K562 (cell line): ENCODE measurements at regions not wholly inside any gene's neighbourhood (a gene's known extent, or its start where the extent isn't known, plus 50 kb on each side); places are given as distances from the start of the nearest gene placed in this dataset.

ENCODE experiments used
- AFF4 ChIP-seq: sonication (generic); formaldehyde crosslinking; IDR thresholded peaks from 2 replicates; pipeline ENCODE4 v1.8.0; 2023; ENCODE audit warnings: mild to moderate bottlenecking, missing genetic modification reagents
- BRCA1 ChIP-seq, 2 experiments: fragments of 450-650 bp in 1 of 2; sonication (generic) in 1 of 2; formaldehyde crosslinking in 1 of 2; IDR thresholded peaks; 2 replicates each; pipeline versions ENCODE4 v1.5.0 to v1.6.1; 2017 to 2020; ENCODE audit warnings: mild to moderate bottlenecking in 1 of 2, missing genetic modification reagents in 1 of 2
- CTCF ChIP-seq, 3 experiments: IDR thresholded peaks in 2 of 3; conservative IDR thresholded peaks in 1 of 3; 2 replicates each; pipeline ENCODE4 v1.5.1; 2011 to 2012; ENCODE audit warnings: low read length in 3 of 3, mild to moderate bottlenecking in 3 of 3, control low read depth in 2 of 3, improper control_type of control experiment in 1 of 3, inconsistent platforms in 1 of 3, low read depth in 1 of 3, mixed read lengths in 1 of 3, moderate library complexity in 1 of 3; ENCODE audit not compliant: insufficient read depth in 2 of 3
- EP300 ChIP-seq: IDR thresholded peaks from 2 replicates; pipeline ENCODE4 v1.6.1; 2012; ENCODE audit warnings: low read length, improper control_type of control experiment
- FOXK1 ChIP-seq: sonication (generic); formaldehyde crosslinking; IDR thresholded peaks from 2 replicates; pipeline ENCODE4 v1.8.0; 2022; ENCODE audit warnings: missing genetic modification reagents, mild to moderate bottlenecking, borderline replicate concordance
- KHSRP ChIP-seq: fragments of 450-650 bp; IDR thresholded peaks from 2 replicates; pipeline ENCODE4 v1.6.1; 2017
- SP2 ChIP-seq: IDR thresholded peaks from 2 replicates; pipeline ENCODE4 v1.6.1; 2011; ENCODE audit warnings: mild to moderate bottlenecking, low read depth, low read length, moderate library complexity; ENCODE audit not compliant: poor library complexity, severe bottlenecking; ENCODE audit errors: extremely low read depth
- ZBTB26 ChIP-seq: fragments of 450-650 bp; formaldehyde crosslinking; IDR thresholded peaks from 2 replicates; pipeline ENCODE4 v1.4.0; 2022; ENCODE audit warnings: missing genetic modification characterization
- ZNF175 ChIP-seq: fragments of 200-800 bp; sonication (Bioruptor generic); IDR thresholded peaks from 2 replicates; pipeline ENCODE4 v1.6.1; 2016; ENCODE audit warnings: low read depth, mild to moderate bottlenecking, missing genetic modification characterization, missing compliant biosample characterization
- ZNF354B ChIP-seq: fragments of 250-450 bp; sonication (Bioruptor Pico); IDR thresholded peaks from 2 replicates; pipeline ENCODE4 v1.4.0; 2020

GRCh38 chr7:68504716-68505115, 1093.6 kb upstream of the AUTS2 start:
- no peak for TF ChIP-seq FOXK1
- TF ChIP-seq KHSRP = no peak
- no peak for TF ChIP-seq ZBTB26 (CRISPR knock-in tag)
- TF ChIP-seq BRCA1 (IDR thresholded peaks at IDR 0.05) = no peak
- no peak for TF ChIP-seq BRCA1 (CRISPR knock-in tag; IDR thresholded peaks at IDR 0.05)
- TF ChIP-seq EP300 = no peak
- TF ChIP-seq ZNF354B (CRISPR knock-in tag) = no peak
- no peak for TF ChIP-seq AFF4 (CRISPR knock-in tag)
- no peak for TF ChIP-seq CTCF (IDR thresholded peaks at IDR 0.05 in 2 of 3, conservative IDR thresholded peaks at IDR 0.05 in 1 of 3; ENCODE audit: insufficient read depth in 2 of 3, low read depth in 1 of 3, low read length in 3 of 3)
- TF ChIP-seq ZNF175 = no peak
- no peak for TF ChIP-seq SP2
